Lower leg skin (tissue), 4 donors: ENCODE measurements at regions not wholly inside any gene's neighbourhood (a gene's known extent, or its start where the extent isn't known, plus 50 kb on each side); places are given as distances from the start of the nearest gene placed in this dataset.

Experiments used
- DNase-seq, 2 donors: peaks; one replicate each; pipeline ENCODE4 v3.0.0-alpha.2; 2019; ENCODE audit warnings: low spot score in 2 of 2
- H3K4me3 ChIP-seq: fragments of 200-600 bp; sonication (generic); 2 replicates; pipeline ENCODE4 v1.5.1; 2017; ENCODE audit warnings: mild to moderate bottlenecking, low read depth; ENCODE audit not compliant: poor library complexity, severe bottlenecking
- POLR2A ChIP-seq, 2 donors: fragments of 450-650 bp; IDR thresholded peaks; one replicate each; pipeline ENCODE4 v1.6.1; 2016 to 2017; ENCODE audit warnings: antibody characterized with exemption in 2 of 2, mild to moderate bottlenecking in 1 of 2, moderate library complexity in 1 of 2
- WGBS, 2 donors: methylation state at CpG; one replicate each; pipeline ENCODE4 v1.1.5; 2018; 5-methylcytosine and 5-hydroxymethylcytosine counted together
- intact Hi-C: fragments of 100-400 bp; cut with DNase I; formaldehyde crosslinking; loops from one replicate; pipeline ENCODE4 v1.15.0; 2023; ENCODE audit warnings: low total_unique reads
- TF ChIP-seq, protein P1 (sequence below), 3 donors: fragments of 450-650 bp; IDR thresholded peaks; one replicate each; pipeline ENCODE4 v1.5.1; 2016; ENCODE audit warnings: antibody characterized with exemption in 3 of 3, mild to moderate bottlenecking in 3 of 3, moderate library complexity in 2 of 3

DNA sequence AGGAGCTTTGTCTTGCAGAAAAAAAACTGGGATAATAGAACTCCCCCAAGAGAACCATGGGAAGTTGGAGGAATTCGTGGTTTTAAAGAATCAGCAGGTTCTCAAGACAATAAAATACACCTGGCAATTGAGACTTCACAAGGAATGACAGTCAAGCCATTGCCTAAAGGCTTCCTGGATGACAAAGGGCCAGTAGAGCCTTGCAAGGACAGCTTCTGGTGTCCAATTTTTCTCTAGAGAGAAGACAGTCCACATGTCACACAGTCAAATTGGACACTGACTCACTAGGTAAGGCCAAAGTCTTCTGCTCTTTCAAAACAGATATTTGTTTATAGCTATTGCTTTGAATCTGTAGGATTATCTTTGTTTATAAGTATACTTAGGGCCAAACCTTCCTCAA, 80.3 kb upstream of the BMP5 start:
- intact Hi-C loops = no loop called here
- DNase-seq = no peak
- no peak overlapping the region for H3K4me3 ChIP-seq
- WGBS, 2 donors = 58 to 76% methylated on average over 1 of the region's 1 CpG
- TF ChIP-seq, protein P1, sequence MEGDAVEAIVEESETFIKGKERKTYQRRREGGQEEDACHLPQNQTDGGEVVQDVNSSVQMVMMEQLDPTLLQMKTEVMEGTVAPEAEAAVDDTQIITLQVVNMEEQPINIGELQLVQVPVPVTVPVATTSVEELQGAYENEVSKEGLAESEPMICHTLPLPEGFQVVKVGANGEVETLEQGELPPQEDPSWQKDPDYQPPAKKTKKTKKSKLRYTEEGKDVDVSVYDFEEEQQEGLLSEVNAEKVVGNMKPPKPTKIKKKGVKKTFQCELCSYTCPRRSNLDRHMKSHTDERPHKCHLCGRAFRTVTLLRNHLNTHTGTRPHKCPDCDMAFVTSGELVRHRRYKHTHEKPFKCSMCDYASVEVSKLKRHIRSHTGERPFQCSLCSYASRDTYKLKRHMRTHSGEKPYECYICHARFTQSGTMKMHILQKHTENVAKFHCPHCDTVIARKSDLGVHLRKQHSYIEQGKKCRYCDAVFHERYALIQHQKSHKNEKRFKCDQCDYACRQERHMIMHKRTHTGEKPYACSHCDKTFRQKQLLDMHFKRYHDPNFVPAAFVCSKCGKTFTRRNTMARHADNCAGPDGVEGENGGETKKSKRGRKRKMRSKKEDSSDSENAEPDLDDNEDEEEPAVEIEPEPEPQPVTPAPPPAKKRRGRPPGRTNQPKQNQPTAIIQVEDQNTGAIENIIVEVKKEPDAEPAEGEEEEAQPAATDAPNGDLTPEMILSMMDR (IDR thresholded peaks at IDR 0.05) = no peak
- TF ChIP-seq POLR2A (IDR thresholded peaks at IDR 0.05) = no peak

DNA sequence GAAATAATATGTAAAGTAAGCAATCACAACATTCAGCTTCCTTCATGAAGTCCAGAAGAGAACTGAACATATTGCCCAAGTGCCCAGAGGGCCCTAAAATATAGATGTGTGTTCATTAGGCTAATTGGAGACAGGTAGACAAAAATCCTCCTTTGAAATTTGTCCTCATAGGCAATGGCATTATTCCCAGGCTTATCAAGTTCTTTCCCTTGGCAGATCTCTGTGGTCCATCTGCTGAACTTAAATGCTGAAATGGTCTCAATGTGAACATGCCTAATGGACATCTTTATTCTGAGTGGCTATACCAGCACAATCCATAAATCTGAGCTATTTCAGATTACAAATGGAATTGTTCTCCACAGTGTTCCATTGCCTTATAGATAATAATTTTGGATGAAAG, 79.0 kb upstream of the BMP5 start:
- H3K4me3 ChIP-seq = no peak overlapping the region
- no peak for DNase-seq
- intact Hi-C loops = no loop called here
- TF ChIP-seq, protein P1 (IDR thresholded peaks at IDR 0.05) = no peak
- no peak for TF ChIP-seq POLR2A (IDR thresholded peaks at IDR 0.05)

DNA sequence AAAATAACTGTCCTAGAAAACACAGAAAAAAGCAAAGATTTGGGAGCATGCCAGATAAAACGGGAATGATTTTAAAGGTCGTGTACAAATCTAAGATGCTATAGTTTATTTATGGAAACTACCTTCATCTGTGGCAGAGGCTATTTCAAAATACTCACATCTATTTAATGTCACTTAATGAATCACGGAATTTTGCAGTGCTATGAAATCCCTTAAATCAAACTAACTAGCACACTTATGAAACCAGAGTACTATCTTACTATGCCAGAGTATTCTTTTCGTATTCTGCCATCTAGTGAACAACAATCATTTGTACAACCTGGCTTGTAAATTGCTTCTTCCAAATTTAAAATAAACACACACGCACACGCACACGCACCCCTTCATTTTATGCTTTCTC, 77.9 kb upstream of the BMP5 start:
- TF ChIP-seq, protein P1 (IDR thresholded peaks at IDR 0.05) = no peak
- TF ChIP-seq POLR2A (IDR thresholded peaks at IDR 0.05) = no peak
- intact Hi-C loops = no loop called here
- 24 to 29% methylated on average over 7 of the region's 7 CpGs for WGBS, 2 donors
- H3K4me3 ChIP-seq = no peak overlapping the region
- DNase-seq = no peak

DNA sequence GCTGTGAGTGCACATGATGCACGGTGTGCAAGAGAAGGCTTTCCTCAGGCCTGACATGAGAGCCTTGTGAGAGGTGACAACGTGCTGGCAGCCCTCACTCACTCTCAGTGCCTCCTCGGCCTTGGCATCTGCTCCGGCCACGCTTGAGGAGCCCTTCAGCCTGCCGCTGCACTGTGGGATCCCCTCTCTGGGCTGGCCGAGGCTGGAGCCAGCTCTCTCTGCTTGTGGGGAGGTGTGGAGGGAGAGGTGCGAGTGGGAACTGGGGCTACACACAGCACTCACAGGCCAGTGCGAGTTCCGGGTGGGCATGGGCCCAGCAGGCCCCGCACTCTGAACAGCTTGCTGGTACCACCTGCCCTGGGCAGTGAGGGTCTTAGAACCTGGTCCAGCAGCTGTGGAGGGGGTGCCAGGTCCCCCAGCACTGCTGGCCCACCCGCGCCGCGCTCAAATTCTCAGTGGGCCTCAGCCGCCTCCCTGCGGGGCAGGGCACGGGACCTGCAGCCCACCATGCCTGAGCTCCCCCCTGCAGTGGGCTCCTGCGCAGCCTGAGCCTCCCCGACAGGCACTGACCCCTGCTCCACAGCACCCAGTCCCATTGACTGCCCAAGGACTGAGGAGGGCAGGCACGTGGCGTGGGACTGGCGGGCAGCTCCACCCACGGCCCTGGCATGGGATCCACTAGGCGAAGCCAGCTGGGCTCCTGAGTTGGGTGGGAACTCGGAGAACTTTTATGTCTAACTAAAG, 74.9 kb upstream of the BMP5 start:
- intact Hi-C loops = no loop called here
- WGBS, 2 donors = 91 to 99% methylated on average over 23 of the region's 26 CpGs
- no peak for DNase-seq
- no peak overlapping the region for H3K4me3 ChIP-seq
- TF ChIP-seq, protein P1 (IDR thresholded peaks at IDR 0.05) = no peak
- no peak for TF ChIP-seq POLR2A (IDR thresholded peaks at IDR 0.05)

DNA sequence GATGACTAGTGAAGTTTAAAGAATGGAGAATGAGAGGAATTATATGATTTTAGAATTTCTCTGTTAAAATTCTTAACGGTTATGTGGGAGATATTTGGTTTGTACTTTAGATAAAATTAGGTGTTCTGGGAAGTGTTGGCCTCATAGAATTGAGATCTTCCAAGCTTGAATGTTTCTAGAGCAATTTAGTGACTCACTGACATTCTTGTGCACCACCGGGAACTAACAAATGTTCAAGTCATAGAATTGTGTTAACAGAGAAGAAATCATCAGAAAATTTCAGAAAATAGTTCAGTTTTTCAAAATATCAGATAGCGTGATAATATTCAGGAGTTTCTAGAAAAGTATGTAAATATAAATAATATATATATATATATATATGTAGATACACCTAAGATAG, 67.9 kb upstream of the BMP5 start:
- no peak for DNase-seq
- intact Hi-C loops = no loop called here
- TF ChIP-seq, protein P1 (IDR thresholded peaks at IDR 0.05) = no peak
- TF ChIP-seq POLR2A (IDR thresholded peaks at IDR 0.05) = no peak
- 66 to 67% methylated on average over 3 of the region's 3 CpGs for WGBS, 2 donors
- no peak overlapping the region for H3K4me3 ChIP-seq

DNA sequence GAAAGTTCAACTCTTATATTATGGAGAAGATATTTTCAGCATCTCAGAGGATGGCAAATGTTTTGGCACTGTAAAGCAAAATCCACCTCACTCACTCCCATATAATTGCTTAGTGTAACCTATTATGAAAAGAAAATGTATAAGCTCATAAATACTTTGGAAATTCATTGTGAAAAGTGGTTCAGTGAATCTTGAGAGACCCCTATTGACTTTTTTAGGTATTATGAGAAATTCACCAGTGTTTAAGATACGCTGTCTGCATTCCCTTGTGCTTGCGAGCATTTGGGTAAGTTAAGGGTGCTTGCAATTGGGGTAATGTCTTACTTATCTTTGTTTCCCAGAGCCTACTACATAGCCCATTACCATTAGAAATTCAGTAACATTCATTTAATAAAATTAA, 66.3 kb upstream of the BMP5 start:
- WGBS, 2 donors = 86 to 89% methylated on average over 2 of the region's 2 CpGs
- no peak for DNase-seq
- intact Hi-C loops = no loop called here
- H3K4me3 ChIP-seq = no peak overlapping the region
- TF ChIP-seq, protein P1 (IDR thresholded peaks at IDR 0.05) = no peak
- no peak for TF ChIP-seq POLR2A (IDR thresholded peaks at IDR 0.05)
